ENCODE measurements at regions not wholly inside any gene's neighbourhood (a gene's known extent, or its start where the extent isn't known, plus 50 kb on each side); places are given as distances from the start of the nearest gene placed in this dataset.
"Not testable (repeated sequence)": the region's sequence is repeated elsewhere in the genome, so short reads cannot be mapped to it uniquely, and the experiment has no call there.

- Histone ChIP-seq H2BK120ac (ENCODE audit: low read depth, low read length) (no peak overlapping the region), H2AFZ (ENCODE audit: low read depth, low read length) (no peak overlapping the region), H3K9ac (ENCODE audit: low read length) (no peak overlapping the region), H3K27ac (ENCODE audit: low read length, poor library complexity, severe bottlenecking) (no peak overlapping the region), H3K4me1 (ENCODE audit: control insufficient read depth, insufficient read depth, low read depth, low read length) (no peaks in the 10 kb centered on the region), H3K4me3 (ENCODE audit: insufficient read depth in 1 of 2, low read depth in 1 of 2, low read length in 2 of 2) (no peak overlapping the region), H3K14ac (ENCODE audit: low read length in 2 of 2) (no peak overlapping the region), H3K18ac (ENCODE audit: low read depth in 1 of 2, low read length in 2 of 2) (no peak overlapping the region), H4K91ac (ENCODE audit: low read length) (no peak overlapping the region), H3K36me3 (ENCODE audit: control insufficient read depth in 1 of 2, insufficient read depth in 2 of 2, low read depth in 1 of 2, low read length in 2 of 2) (no peaks in the 10 kb centered on the region), H2BK15ac (ENCODE audit: low read depth, poor library complexity, severe bottlenecking) (no peak overlapping the region), H3K27me3 (ENCODE audit: control insufficient read depth in 1 of 2, insufficient read depth in 1 of 2, low read length in 2 of 2) (peaks cover 0 to 4% of the 10 kb centered on the region in 2 experiments), H2BK5ac (ENCODE audit: low read depth, low read length, poor library complexity, severe bottlenecking) (no peak overlapping the region), H2BK12ac (ENCODE audit: low read length in 2 of 2) (no peak overlapping the region), H3K9me3 (ENCODE audit: control insufficient read depth, low read length) (no peaks in the 10 kb centered on the region), H3K4ac (ENCODE audit: low read depth in 1 of 2, low read length in 2 of 2) (no peak overlapping the region), H3K4me2 (ENCODE audit: low read length, poor library complexity, severe bottlenecking) (no peak overlapping the region), H4K8ac (ENCODE audit: low read length) (no peak overlapping the region), H3K79me1 (replicated peaks; ENCODE audit: low read length, poor library complexity, severe bottlenecking) (no peaks in the 10 kb centered on the region), H2AK5ac (ENCODE audit: low read length, severe bottlenecking) (no peak overlapping the region), H3K23ac (ENCODE audit: low read length in 2 of 2) (no peak overlapping the region)
- DNase-seq: no peak
- no CpG with 5 or more reads among the region's 3 CpGs for WGBS
Observed at GRCh38 chr6:16042751-16043150, 86.1 kb upstream of the MYLIP start.

GRCh38 chr6:16041327-16041726, 87.6 kb upstream of the MYLIP start:
- Histone ChIP-seq H3K14ac (ENCODE audit: low read length in 2 of 2) (no peak overlapping the region), H3K4me1 (ENCODE audit: control insufficient read depth, insufficient read depth, low read depth, low read length) (no peaks in the 10 kb centered on the region), H2BK5ac (ENCODE audit: low read depth, low read length, poor library complexity, severe bottlenecking) (no peak overlapping the region), H3K79me1 (replicated peaks; ENCODE audit: low read length, poor library complexity, severe bottlenecking) (no peaks in the 10 kb centered on the region), H2BK12ac (ENCODE audit: low read length in 2 of 2) (no peak overlapping the region), H3K9ac (ENCODE audit: low read length) (no peak overlapping the region), H3K36me3 (ENCODE audit: control insufficient read depth in 1 of 2, insufficient read depth in 2 of 2, low read depth in 1 of 2, low read length in 2 of 2) (no peaks in the 10 kb centered on the region), H3K27ac (ENCODE audit: low read length, poor library complexity, severe bottlenecking) (no peak overlapping the region), H3K4me2 (ENCODE audit: low read length, poor library complexity, severe bottlenecking) (no peak overlapping the region), H2BK15ac (ENCODE audit: low read depth, poor library complexity, severe bottlenecking) (no peak overlapping the region), H3K9me3 (ENCODE audit: control insufficient read depth, low read length) (no peaks in the 10 kb centered on the region), H3K4me3 (ENCODE audit: insufficient read depth in 1 of 2, low read depth in 1 of 2, low read length in 2 of 2) (no peak overlapping the region), H4K91ac (ENCODE audit: low read length) (no peak overlapping the region), H3K4ac (ENCODE audit: low read depth in 1 of 2, low read length in 2 of 2) (no peak overlapping the region), H3K23ac (ENCODE audit: low read length in 2 of 2) (no peak overlapping the region), H3K27me3 (ENCODE audit: control insufficient read depth in 1 of 2, insufficient read depth in 1 of 2, low read length in 2 of 2) (peaks cover 0 to 5% of the 10 kb centered on the region in 2 experiments), H2BK120ac (ENCODE audit: low read depth, low read length) (no peak overlapping the region), H2AK5ac (ENCODE audit: low read length, severe bottlenecking) (no peak overlapping the region), H2AFZ (ENCODE audit: low read depth, low read length) (no peak overlapping the region), H4K8ac (ENCODE audit: low read length) (no peak overlapping the region), H3K18ac (ENCODE audit: low read depth in 1 of 2, low read length in 2 of 2) (no peak overlapping the region)
- no CpG with 5 or more reads among the region's 2 CpGs for WGBS
- no peak for DNase-seq

GRCh38 chr6:16040628-16040974, 88.3 kb upstream of the MYLIP start:
- no peak for DNase-seq
- Histone ChIP-seq H2BK15ac (ENCODE audit: low read depth, poor library complexity, severe bottlenecking) (no peak overlapping the region), H3K18ac (ENCODE audit: low read depth in 1 of 2, low read length in 2 of 2) (peak overlapping the region in 1 of 2 experiments; percentile 21), H4K91ac (ENCODE audit: low read length) (peak overlapping the region; percentile 50), H2BK120ac (ENCODE audit: low read depth, low read length) (no peak overlapping the region), H3K27me3 (ENCODE audit: control insufficient read depth in 1 of 2, insufficient read depth in 1 of 2, low read length in 2 of 2) (peaks cover 0 to 5% of the 10 kb centered on the region in 2 experiments), H2AK5ac (ENCODE audit: low read length, severe bottlenecking) (no peak overlapping the region), H3K4me3 (ENCODE audit: insufficient read depth in 1 of 2, low read depth in 1 of 2, low read length in 2 of 2) (no peak overlapping the region), H3K4me1 (ENCODE audit: control insufficient read depth, insufficient read depth, low read depth, low read length) (no peaks in the 10 kb centered on the region), H3K36me3 (ENCODE audit: control insufficient read depth in 1 of 2, insufficient read depth in 2 of 2, low read depth in 1 of 2, low read length in 2 of 2) (no peaks in the 10 kb centered on the region), H2BK5ac (ENCODE audit: low read depth, low read length, poor library complexity, severe bottlenecking) (no peak overlapping the region), H3K79me1 (replicated peaks; ENCODE audit: low read length, poor library complexity, severe bottlenecking) (no peaks in the 10 kb centered on the region), H2AFZ (ENCODE audit: low read depth, low read length) (no peak overlapping the region), H3K14ac (ENCODE audit: low read length in 2 of 2) (no peak overlapping the region), H4K8ac (ENCODE audit: low read length) (no peak overlapping the region), H2BK12ac (ENCODE audit: low read length in 2 of 2) (no peak overlapping the region), H3K4me2 (ENCODE audit: low read length, poor library complexity, severe bottlenecking) (no peak overlapping the region), H3K23ac (ENCODE audit: low read length in 2 of 2) (no peak overlapping the region), H3K27ac (ENCODE audit: low read length, poor library complexity, severe bottlenecking) (no peak overlapping the region), H3K9me3 (ENCODE audit: control insufficient read depth, low read length) (no peaks in the 10 kb centered on the region), H3K9ac (ENCODE audit: low read length) (no peak overlapping the region), H3K4ac (ENCODE audit: low read depth in 1 of 2, low read length in 2 of 2) (no peak overlapping the region)
- 96% methylated on average over 14 of the region's 15 CpGs for WGBS

GRCh38 chr6:16039892-16040627, 88.8 kb upstream of the MYLIP start:
- H3K27me3 ChIP-seq (ENCODE audit: control insufficient read depth in 1 of 2, insufficient read depth in 1 of 2, low read length in 2 of 2); H3K4me1 ChIP-seq (ENCODE audit: control insufficient read depth, insufficient read depth, low read depth, low read length); H3K9ac ChIP-seq (ENCODE audit: low read length); H2BK15ac ChIP-seq (ENCODE audit: low read depth, poor library complexity, severe bottlenecking); H3K36me3 ChIP-seq (ENCODE audit: control insufficient read depth in 1 of 2, insufficient read depth in 2 of 2, low read depth in 1 of 2, low read length in 2 of 2); H3K27ac ChIP-seq (ENCODE audit: low read length, poor library complexity, severe bottlenecking); H3K4ac ChIP-seq (ENCODE audit: low read depth in 1 of 2, low read length in 2 of 2); DNase-seq; H3K9me3 ChIP-seq (ENCODE audit: control insufficient read depth, low read length); H2BK12ac ChIP-seq (ENCODE audit: low read length in 2 of 2); H2BK5ac ChIP-seq (ENCODE audit: low read depth, low read length, poor library complexity, severe bottlenecking); H3K4me2 ChIP-seq (ENCODE audit: low read length, poor library complexity, severe bottlenecking); H3K14ac ChIP-seq (ENCODE audit: low read length in 2 of 2); H3K23ac ChIP-seq (ENCODE audit: low read length in 2 of 2); H2AK5ac ChIP-seq (ENCODE audit: low read length, severe bottlenecking); H3K79me1 ChIP-seq (replicated peaks; ENCODE audit: low read length, poor library complexity, severe bottlenecking); H2AFZ ChIP-seq (ENCODE audit: low read depth, low read length); H4K8ac ChIP-seq (ENCODE audit: low read length); H3K4me3 ChIP-seq (ENCODE audit: insufficient read depth in 1 of 2, low read depth in 1 of 2, low read length in 2 of 2): not testable (repeated sequence)
- peak overlapping the region in 1 of 2 experiments; percentile 21 for H3K18ac ChIP-seq (ENCODE audit: low read depth in 1 of 2, low read length in 2 of 2)
- H2BK120ac ChIP-seq (ENCODE audit: low read depth, low read length): peak overlapping the region; percentile 19
- peak overlapping the region; percentile 50 for H4K91ac ChIP-seq (ENCODE audit: low read length)
- 97% methylated on average over 16 of the region's 17 CpGs for WGBS
